NCI-H524 (cell line): ENCODE measurements at regions not wholly inside any gene's neighbourhood (a gene's known extent, or its start where the extent isn't known, plus 50 kb on each side); places are given as distances from the start of the nearest gene placed in this dataset.

Experiments
- DNase-seq, 2 experiments: peaks; one replicate each; lab custom pipeline; 2025; lab: John Stamatoyannopoulos, UW

DNA sequence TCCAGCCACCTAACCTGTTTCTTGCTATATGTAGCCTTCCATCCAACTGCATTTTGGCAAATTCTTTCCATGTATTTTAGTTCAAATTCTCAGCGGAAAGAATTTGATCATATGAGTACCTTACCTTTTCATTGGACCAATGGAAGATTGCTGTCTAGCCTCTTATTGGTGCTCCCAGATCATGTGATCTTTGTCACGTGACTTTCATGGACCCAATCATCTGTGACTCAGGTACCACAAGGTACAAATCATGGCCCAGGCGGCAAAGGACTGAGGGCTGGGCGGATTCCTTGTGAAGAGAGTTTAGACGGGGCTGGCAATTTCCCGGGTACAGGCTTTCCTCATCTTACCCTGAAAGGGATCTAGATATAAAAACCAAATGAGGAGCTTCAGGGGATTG is 85.9 kb upstream of the TBX20 start:
- no peak for DNase-seq

DNA sequence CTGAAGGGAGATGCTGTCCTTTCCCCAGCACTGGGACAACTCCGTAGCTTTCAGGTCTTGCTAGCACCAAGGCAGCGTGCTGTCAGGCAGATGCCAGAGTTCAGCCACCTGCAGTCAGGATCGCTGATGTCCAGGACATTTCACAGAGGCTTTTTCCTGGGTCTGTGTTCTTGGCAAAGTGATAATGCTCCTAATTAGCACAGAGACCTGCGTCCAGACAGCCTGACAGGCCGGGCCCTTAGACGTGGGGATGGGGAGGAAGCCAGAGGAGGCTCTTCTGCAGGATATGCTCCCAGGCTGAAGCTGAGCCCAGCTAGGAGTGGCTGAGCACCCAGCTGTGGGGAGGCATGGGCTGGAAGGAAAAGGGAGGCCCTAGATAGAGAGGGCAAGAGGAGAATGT is 82.5 kb upstream of the TBX20 start:
- DNase-seq = no peak

DNA sequence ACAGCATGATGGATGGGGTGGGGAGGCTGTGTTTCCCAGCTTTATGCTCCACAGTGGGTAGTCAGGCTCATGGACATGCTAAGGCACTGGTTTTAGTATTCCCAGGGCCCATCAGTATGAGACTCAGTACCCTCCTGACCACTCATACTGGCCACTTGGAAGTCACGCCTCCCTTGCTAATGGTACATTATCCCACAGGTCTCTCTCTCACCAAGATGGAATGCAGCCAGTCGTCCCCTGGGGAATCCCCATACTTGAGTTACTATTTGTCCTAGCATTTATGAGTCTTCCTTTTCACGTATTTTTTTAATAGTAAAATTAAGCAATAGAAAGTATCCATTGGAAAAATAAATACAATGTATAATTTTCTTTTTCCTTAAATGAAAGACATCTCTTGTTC is 80.6 kb upstream of the TBX20 start:
- no peak for DNase-seq

DNA sequence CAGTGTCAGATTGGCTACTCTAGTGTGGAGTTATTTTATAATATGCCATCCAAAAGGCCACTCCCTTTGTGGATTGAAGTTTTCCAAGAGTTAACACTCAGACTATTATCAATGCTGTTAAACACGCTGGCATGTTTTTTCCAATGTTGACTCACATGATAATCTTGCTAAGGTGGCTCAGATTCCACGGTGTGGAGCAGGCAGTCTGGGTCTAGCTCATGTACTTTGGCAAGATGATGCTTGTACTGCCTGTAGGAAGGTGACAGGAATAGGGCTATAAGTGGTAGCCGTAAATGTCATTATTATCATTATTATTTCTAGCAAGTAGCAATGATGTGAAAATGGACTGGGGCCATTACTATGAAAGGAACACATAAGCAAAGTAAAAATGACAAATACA is 79.4 kb upstream of the TBX20 start:
- no peak for DNase-seq

DNA sequence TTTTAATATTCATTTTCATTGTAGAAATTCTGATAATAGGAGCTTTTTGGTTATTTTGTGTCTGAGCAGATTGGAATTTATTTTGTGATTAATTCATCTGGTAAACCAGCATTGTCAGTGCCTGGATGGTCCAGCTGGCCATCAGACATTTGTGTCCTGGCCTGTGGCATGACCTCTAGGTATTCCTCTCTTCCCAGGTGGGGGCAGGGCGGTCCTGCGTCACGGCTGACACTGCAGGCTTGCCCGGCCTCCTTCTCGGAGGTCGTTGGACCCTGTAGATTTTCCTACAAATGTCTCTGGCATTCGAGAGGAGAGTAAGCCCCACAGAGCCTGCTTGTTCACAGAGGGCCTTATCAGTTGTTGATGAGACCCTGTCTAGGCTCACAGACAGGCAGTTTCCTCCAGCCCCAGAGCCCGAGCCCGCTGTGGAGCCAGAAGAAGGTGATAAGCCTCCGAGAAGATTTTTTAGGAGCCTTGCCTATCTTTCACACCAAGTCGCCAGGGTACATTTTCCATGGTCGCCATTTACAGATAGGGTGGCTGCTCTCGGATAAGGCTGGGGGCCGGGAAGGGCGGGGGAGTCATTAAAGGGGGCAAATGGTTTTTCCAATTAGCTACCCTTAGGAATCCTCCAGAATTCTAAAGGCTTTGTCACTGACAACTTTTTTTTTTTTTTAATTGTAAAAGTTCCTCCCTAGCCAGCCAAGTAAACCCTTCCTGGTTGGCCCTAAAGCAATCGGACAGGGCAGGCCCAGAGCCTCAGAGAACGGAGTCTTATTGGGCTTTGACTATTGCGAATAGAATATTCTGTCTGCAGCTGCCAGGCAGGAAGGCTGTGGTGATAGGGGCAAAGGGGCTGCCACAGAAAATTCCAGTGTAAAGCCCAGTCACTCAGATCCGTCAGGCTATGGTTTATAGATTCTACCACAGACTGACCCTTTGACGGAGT is 78.1 kb upstream of the TBX20 start:
- no peak for DNase-seq

DNA sequence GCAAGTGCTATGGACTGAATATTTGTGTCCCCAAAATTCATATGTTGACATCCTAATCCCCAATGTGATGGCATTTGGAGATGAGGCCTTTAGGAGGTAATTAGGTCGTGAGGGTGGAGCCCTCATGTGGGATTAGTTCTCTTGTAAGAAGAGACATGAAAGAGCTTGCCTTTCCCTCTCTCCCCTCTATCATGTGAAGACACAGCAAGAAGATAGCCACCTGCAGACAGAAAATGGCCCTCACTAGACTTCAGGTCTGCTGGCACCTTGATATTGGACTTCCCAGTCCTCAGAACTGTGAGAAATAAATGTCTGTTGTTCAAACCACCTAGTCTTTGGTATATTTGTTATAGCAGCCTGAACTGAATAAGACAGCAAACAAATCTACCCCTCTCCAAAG is 75.1 kb upstream of the TBX20 start:
- peak in 1 of 2 experiments; percentile 22 for DNase-seq

DNA sequence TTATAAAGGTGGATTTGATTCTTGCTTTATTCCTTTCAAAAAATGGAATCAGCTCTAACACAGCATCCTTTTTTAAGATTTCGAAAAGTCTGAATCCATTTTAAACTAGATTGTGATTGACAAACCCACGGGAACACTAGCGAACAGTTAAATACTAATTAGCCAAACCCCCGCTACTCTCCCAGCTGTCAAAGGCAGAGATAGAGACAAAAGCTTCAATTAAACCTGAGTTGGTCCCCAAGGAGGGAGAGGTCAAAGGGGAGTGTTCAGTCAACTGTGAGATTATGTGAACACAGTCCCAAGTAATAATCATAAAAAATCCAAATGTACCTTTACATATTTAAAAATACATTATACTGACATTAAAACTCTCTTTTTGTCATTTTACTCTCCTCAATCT is 65.7 kb upstream of the TBX20 start:
- peak; percentile 11 to 45 for DNase-seq

DNA sequence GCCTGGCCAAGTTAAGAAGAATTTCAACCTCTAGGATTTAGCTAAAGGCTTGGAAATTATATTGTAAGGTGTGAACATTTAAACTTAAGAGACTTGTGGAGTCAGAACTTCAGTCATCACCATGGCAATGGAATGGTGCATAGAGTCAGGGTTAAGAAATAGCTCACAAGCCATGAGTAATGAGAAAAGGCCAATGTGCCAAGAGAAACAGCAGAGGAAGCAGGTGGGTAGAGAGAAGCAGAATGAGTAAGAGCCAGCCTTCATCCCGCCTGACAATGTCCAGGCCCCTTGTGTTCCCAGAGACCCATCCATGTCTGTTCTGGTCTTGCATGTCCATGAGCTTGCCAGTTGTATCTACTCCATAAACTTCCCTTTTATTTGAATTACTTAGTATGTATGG is 62.6 kb upstream of the TBX20 start:
- no peak for DNase-seq

DNA sequence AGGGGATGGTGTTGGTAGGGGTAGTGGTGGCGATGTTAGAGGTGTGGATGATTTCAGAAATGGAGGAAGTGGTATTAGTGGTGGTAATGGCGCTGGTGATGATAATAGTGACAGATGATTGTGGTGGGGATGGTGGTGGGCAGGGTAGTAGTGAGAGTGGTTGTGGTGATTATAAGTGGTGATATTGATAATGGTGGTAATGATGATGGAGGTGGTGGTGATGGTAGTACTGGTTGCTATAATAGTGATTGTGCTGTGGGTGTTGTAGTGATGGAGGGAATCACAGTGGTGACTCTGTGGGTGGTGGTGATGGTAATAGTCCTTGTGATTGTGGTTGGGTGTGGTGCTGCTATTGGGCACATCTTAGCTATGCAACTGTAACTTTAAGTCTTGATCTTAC is 61.6 kb upstream of the TBX20 start:
- no peak for DNase-seq

DNA sequence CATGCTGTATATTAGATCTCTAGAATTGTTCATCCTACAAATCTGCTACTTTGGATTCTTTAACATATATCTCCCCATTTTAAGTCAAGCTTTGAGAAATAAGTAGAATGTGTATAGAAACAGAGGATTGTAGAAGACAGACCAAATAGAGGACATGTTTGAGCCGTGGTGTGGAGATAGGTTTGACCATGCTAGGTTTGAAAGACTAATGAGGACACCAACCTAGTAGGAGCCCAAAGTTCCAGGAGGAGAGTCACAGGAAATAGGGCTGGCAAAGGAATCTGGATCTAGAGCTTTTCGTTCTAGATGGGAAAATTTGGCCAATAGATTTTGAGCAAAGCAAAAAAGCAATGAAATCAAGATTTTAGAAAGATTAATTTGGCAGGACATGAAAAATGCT is 60.5 kb upstream of the TBX20 start:
- DNase-seq = no peak

DNA sequence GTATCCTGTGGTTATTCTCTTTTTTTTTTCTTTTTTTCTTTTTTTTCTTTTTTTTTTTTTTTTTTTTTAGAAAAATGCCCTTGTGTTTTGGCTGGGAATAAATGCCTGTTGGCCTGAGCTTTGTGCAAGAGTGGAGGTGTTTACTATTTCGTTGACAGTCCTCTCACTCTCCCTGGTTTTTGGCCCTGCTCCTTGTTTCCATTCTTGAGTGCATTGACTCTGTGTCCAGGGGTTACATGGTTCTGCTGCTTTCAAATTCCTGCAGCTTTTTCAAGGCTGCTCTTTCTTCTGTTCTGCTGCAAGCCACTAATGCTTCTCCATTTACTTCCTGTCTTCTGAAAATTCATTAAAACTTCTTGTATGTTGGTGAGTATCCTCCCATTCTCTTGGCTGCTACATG is 59.7 kb upstream of the TBX20 start:
- DNase-seq = no peak
